NOMO-1 treated with DMSO at 0.1 percent for 48 hours (cell line): ENCODE measurements at regions not wholly inside any gene's neighbourhood (a gene's known extent, or its start where the extent isn't known, plus 50 kb on each side); places are given as distances from the start of the nearest gene placed in this dataset.
A peak's percentile ranks its signal among the peaks of the same experiment; 100 is the strongest.

Experiments
- DNase-seq: peaks from one replicate; lab custom pipeline; 2025; ENCODE audit not compliant: unreplicated experiment; lab: John Stamatoyannopoulos, UW

DNA sequence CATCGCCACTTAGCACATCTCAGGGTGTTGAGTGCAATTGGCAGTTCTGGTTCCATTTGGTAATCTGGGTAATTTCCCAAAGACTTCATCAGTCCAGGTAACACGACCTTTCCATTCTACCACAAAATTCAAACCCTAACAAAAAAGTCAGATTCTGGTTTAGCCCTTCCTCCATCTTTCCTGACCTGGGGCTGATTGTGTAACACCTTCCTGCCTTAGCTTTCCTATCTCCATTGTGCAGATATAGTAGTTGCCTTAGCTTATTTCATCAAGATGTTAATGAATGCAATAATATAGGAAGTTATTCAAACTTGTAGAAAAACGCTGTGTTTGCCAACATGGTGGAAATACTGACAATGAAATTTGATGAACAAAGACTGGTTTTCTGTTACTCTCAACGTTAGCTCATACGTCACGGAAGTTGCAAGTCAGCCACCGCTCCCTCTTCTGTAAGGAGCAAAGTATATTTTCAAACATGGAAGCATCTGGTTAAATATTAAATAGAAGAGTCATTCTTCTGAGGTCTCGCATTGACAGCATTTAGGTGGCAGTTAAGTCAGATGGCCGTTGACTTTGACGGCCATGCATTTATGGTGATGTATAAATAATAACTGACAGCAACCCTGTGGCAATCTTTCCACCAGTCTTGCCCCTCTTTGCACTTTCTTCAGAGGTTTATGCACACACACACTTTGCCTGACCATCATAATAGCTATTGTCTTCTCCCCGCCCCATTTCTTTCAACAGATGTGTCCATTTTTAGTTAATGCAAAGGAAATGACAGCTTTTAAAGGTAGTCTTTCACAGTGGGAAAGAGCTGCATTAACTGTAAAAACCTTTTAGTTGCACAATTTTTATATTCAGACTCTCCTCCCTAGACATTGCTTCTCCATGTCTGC lies 205.1 kb upstream of the BMPER start:
- DNase-seq = no peak

DNA sequence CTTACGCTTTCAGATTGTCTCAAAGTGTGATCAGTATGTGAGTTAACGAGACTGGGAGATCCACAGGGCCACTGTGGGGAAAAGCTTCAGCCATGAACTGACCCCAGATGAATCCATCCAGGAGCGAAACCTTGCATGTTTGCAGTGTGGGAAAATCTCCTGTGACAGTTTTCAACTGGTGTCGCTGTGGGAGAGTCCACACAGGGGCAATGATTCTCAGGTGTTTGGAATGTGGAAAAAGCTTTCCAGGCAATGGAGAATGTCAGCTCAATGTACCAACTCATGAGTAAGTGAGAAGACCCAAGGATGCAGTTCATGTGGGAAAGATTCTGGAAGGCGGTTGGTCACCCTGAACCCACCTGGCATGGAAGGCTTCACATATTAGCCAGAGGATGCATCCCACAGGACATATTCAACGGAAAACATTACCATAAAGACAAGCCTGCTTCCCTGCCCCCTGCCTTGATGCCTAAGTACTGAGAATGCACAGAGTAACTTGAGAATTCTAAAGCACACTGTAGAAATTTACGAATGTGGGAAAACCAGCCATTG lies 204.1 kb upstream of the BMPER start:
- no peak for DNase-seq

DNA sequence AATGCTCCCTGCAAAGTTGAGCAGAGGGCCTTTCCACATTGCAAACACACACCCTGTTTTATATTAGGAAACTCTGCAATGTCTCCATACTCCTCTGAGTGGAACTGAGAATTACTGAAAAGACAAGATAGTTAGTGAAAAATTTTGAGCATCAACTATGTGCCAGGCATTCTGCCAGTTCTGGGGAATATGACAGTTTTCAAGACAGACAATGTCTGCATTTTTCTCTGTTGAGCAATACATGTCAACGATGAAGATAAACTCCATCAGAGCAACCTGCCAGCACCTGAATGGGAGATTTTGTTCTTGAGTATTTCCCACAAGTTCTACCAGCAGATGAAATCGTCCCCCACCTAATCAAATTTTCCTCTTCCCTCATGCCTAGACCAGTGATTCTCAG lies 203.4 kb upstream of the BMPER start:
- no peak for DNase-seq

DNA sequence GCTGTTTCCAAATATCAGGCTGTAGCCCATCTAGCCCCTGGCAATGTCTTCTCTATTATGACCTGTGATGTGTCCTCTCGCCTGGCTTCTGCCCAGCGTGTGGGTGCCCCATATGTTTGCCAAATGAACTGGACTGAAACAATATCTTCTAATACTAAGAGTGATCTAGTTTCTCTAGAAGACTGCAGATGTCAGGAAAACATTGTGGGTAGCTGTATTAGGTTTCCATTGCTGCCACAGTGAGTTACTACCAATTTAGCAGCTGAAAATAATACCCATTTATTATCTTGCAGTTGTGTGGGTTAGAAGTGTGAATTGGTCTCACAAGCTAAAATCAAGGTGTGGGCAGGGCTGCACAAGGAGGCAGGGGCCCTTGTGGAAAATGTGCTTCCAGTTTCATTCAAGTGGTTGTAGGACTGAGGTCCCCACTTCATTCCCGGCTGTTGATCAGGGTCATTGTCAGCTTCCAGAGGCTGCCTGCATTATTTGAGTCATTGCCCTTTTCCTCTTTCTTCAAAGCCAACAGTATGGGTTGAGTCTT lies 202.8 kb upstream of the BMPER start:
- DNase-seq = no peak

DNA sequence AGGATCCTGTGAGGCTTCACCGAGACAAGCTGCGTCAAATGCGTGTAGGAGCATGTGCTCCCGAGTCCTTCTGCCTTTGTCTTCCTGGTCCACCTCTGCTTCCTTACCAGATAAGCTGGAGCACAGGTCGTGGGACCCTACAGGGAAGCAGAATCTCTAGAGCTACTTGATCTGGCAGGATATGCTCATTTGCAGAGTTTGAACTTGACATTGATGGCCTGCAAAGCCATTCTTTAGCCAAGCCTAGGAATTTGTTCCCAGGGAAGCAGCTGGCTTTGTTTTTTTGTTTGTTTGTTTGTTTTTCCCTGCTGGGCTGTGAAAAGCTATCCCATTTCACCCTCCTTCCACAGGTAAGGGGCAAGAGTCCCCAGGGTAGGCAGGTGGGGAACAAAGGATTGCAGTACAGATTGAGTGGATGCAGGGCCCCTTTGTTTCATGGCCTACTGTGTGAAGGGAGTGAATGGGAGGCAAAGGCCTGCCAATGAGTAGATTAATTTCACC lies 200.0 kb upstream of the BMPER start:
- DNase-seq = no peak

DNA sequence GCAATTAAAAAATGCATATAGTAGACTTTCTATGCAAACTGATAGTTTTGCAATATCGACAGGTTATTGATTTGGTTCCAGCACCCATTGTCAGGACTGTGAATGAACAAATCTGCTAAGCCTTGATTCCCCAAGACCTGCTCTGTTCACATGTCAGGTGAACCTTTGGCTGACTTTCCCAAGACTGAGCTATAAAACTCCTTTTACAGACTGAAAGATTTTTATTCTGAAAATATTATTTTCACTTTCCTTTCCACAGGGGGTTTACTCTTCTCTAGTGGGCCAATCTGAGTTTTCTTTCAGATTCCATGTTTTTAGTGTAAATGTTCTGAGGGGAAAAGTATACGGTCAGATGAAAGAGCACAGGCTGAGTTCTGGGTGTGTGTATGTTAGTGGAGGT lies 199.2 kb upstream of the BMPER start:
- DNase-seq = no peak

DNA sequence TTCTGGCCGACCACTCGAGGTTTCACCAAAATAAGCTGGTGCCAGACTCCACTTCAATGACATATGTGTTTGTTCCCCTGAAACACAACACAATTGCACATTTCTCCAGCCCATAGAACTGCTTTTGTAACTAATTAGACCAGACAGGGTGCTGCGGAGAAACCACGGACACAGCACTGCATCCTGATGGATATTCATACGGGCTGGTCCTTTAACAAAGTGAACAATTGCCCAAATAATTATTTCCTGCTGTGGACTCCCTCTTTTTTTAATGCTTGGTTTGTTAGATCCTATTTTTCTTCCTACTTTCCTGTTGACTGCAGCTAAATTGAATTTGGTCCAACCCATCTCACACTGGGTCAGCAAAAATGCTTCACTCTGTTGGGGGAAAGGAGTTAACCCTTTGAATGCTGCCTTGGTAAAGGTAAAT lies 198.6 kb upstream of the BMPER start:
- no peak for DNase-seq

- DNase-seq = no peak
These were observed 197.9 kb upstream of the BMPER start for GRCh38 chr7:33707427-33707826.

GRCh38 chr7:33710608-33711007 lies 194.7 kb upstream of the BMPER start:
- no peak for DNase-seq

DNA sequence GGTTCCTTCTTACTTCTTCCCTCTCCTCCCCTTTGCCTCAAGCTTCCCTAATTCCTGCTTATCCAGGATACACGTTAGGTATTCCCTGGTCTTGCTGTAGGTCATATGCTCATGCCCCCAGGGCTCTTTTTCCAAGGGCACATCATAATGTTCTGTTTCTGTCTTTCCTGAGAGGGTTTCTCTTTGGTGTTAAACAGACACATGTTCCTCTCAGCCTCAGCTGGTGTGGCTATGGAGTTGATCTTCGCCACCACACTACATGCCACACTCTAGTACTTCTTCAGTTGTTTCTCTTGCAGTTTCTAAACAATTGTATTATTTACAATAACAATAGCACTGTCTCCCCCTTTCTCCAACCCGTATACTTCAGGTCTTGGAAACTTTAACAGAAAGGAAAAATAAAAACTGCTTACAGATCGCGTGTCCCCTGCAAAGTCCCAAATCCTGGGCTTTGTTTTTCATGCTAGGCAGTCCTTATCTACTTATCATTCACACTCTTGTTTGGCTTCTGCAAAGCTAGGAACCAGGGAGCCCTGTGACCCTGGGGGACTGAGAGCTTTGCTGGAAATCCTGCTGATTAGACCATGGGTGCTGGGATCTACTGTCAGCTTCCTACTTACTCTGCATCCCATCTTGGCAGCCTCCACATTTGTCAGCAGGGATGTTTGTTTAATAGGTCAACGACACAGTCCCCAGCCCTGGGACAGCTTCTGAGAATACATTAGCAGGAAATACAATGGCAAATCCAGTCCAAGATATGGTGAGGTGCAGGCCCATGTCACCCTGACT lies 193.9 kb upstream of the BMPER start:
- DNase-seq = no peak

- no peak for DNase-seq
These were observed 193.3 kb upstream of the BMPER start for GRCh38 chr7:33712020-33712414.

- DNase-seq = no peak
These were observed 191.1 kb upstream of the BMPER start for GRCh38 chr7:33714208-33714607.

- DNase-seq = peak; percentile 12
These were observed 188.5 kb upstream of the BMPER start for GRCh38 chr7:33716581-33717477.

- no peak for DNase-seq
These were observed 186.2 kb upstream of the BMPER start for GRCh38 chr7:33719059-33719581.

GRCh38 chr7:33720139-33720538 lies 185.2 kb upstream of the BMPER start:
- no peak for DNase-seq

DNA sequence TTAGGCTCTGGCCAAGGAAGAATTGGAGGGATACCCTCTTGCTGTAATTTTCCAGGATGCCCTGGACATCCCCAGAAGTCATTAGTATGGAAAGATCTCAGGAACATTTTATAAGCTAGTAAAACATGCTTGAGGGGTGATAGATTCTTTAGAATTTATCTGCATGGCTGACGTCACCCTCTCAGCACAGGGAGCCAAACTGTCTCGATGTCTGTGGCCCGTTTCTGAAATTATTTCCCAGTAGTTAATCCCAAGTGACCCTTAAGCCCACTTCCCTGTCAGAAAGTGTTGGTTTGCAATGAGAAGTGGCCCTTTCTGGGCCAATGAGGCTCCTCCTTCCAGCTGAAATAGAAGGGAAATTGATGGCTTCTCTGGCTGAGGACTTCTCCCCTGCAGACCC lies 184.5 kb upstream of the BMPER start:
- no peak for DNase-seq

DNA sequence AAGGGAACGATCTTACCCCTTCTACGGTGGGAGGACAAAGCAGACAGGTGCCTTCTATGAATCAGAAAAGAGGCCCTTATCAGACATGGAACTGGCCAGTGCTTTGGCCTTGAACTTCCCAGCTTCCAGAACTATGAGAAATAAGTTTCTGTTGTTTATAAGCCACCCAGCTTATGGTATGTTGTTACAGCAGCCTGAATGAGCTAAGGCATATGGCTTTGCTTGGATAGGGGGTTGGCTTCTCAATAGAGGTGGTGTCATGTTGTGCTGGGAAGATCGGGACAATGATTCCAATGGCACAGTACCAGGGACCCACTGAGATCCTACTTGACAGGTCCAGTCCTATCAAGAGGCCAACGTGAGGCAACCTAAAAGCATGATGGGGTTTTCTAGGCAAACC lies 183.4 kb upstream of the BMPER start:
- DNase-seq = no peak

- no peak for DNase-seq
These were observed 182.8 kb upstream of the BMPER start for GRCh38 chr7:33722383-33723101.

DNA sequence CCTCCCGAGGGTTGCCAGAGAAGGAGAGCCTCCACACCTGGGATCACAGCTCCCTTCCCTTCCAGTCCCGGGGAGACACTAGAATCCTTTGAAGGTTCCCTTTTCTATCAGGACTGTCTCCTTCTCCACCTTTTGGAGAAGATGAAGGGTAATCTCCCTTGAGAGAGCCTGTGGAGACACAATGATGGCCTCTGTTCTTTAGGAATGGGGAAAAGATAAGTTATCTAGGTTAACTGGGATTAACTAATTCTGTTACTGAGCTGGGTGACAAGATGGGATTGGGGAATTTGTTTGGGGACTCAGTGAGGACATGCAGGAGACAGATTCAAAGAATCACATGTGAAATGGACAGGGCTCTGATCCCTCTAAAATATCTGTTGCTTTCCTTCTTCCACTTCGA lies 181.1 kb upstream of the BMPER start:
- DNase-seq = no peak
